BLaER1 (cell line): ENCODE measurements at regions not wholly inside any gene's neighbourhood (a gene's known extent, or its start where the extent isn't known, plus 50 kb on each side); places are given as distances from the start of the nearest gene placed in this dataset.
"Not testable (repeated sequence)": the region's sequence is repeated elsewhere in the genome, so short reads cannot be mapped to it uniquely, and the experiment has no call there.

Experiments used
- H3K27ac ChIP-seq: shearing (Covaris generic); formaldehyde crosslinking; 2 replicates; pipeline ENCODE4 v1.8.1; 2022
- H3K27me3 ChIP-seq: shearing (Covaris generic); formaldehyde crosslinking; 2 replicates; pipeline ENCODE4 v1.8.1; 2022
- H3K36me3 ChIP-seq: shearing (Covaris generic); formaldehyde crosslinking; 2 replicates; pipeline ENCODE4 v1.8.1; 2022
- H3K4me1 ChIP-seq: shearing (Covaris generic); formaldehyde crosslinking; 2 replicates; pipeline ENCODE4 v1.8.1; 2022
- H3K4me2 ChIP-seq: shearing (Covaris generic); formaldehyde crosslinking; 2 replicates; pipeline ENCODE4 v1.8.1; 2022
- H3K4me3 ChIP-seq: shearing (Covaris generic); formaldehyde crosslinking; 2 replicates; pipeline ENCODE4 v1.8.1; 2022
- H3K9ac ChIP-seq: shearing (Covaris generic); formaldehyde crosslinking; 2 replicates; pipeline ENCODE4 v1.8.1; 2022
- H3K9me3 ChIP-seq: shearing (Covaris generic); formaldehyde crosslinking; 2 replicates; pipeline ENCODE4 v1.8.1; 2022
- H4K20me1 ChIP-seq: shearing (Covaris generic); formaldehyde crosslinking; 2 replicates; pipeline ENCODE4 v1.8.1; 2022

DNA sequence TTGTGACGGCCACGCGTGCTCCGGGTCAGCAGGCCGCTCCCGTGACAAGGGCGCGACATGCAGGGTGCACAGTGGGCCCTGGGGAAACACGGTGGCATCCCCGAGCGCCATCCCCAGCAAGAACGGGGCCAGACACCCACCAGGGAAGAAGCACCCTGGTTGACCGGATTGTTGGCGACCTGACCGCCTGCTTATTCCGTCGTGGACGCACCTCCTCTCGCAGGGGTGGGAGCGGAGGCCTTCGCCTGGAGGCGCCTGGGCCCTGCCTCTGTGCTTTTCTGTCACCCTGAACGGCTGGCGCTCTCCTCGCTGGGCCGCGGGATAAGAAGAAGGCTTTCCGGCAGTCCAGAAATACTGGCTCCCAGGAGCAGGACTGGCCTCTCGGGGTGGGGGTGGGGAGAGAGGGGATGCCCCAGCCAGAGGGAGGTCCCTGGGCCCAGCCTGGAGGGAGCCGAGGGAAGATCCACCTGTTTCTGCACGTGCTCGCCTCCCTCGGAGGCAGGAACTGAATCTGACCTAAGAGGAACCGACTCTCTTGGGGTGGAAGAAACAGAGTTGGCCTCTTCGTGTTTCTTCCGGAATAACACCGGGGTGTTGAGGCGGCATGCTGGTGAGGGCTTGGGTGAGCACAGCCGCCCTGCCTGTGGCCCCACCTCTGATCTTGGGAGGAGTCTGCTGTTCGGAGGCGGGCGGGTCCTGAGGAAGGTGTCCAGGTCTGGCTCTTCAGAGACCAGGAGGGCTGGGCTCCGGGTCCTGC is 4394.2 kb upstream of the TPTE start:
- H3K9ac ChIP-seq, H3K4me3 ChIP-seq, H4K20me1 ChIP-seq, H3K4me1 ChIP-seq, H3K9me3 ChIP-seq, H3K27me3 ChIP-seq, H3K27ac ChIP-seq, H3K36me3 ChIP-seq, H3K4me2 ChIP-seq: not testable (repeated sequence)

DNA sequence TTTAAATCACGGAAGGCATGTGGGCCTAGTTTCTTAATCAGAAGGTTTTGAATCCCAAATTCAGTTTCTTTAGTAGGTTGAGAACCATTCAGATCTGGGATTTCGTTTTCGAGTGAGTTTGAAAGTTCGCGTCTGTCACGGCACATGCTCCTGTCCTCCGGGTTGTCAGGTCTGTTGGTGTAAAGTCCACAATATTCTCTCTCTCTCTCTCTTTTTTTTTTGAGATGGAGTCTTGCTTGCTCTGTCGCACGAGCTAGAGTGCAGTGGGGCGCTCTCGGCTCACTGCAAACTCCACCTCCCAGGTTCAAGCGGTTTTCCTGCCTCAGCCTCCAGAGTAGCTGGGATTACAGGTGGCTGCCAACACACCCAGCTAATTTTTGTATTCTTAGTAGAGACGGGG is 4390.6 kb upstream of the TPTE start:
- not testable (repeated sequence) for H3K9ac ChIP-seq, H3K4me3 ChIP-seq, H3K27me3 ChIP-seq, H3K27ac ChIP-seq, H3K4me2 ChIP-seq, H3K36me3 ChIP-seq, H3K9me3 ChIP-seq, H4K20me1 ChIP-seq, H3K4me1 ChIP-seq

DNA sequence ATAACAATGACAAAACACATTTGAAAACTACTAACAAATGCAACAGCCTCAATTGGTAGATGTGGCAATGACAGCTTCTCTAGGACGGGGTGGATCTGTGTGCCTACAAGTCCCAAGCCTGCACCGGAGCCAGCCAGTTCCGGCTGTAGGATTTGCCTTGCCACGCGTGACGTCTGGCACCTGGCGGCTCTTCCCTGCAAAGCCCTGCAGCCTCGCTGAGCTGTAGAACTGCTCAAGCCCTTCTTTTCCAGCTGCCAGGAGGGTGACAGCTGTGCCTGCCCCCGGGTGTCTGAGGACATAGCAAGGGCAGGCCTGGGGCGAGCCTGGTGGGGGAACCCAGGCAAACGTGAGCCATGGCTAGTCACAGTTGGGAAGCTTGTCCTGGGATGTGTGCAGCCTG is 4388.0 kb upstream of the TPTE start:
- not testable (repeated sequence) for H3K9ac ChIP-seq, H3K4me3 ChIP-seq, H3K27ac ChIP-seq, H3K36me3 ChIP-seq, H3K27me3 ChIP-seq, H3K4me2 ChIP-seq, H4K20me1 ChIP-seq, H3K9me3 ChIP-seq, H3K4me1 ChIP-seq

DNA sequence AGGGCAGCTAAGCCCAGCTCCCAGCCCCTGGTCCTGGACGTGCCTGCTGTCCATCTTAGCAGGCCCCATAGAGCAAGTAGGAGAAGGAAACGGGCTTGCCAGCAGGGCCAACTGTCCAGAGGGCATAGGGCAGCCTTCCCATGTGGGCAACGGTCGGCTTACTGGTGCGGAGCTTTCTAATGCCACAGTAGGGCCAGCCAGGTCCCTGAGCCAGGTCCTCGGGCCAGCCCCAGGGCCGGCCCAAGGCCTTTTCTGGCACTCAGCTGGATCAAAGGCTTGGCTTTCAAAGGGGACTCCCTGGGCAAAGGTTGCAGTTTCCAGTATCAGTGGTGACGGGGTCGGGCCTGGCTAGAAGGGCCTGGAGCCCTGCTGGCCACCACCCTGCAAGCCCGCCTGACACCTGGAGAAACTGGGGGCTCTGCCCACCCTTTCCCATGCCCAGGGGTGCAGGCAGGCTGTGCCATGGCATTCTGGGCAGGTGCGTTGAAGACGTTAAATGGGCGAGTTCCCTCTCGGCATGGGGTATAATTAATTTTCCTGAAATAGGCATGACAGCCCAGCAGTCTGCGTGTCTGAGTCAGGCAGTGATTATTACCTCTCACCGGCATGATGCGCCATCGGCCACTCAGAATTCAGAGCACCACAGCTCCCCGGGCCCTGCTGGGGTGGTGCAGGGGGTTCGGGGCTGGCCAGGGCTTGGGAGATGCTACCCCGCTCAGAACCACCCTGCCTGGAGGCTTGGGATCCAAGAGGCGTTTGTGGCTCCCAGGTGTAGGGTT is 4387.3 kb upstream of the TPTE start:
- not testable (repeated sequence) for H3K4me1 ChIP-seq, H3K27ac ChIP-seq, H3K27me3 ChIP-seq, H3K36me3 ChIP-seq, H3K4me2 ChIP-seq, H3K9me3 ChIP-seq, H3K9ac ChIP-seq, H3K4me3 ChIP-seq, H4K20me1 ChIP-seq

DNA sequence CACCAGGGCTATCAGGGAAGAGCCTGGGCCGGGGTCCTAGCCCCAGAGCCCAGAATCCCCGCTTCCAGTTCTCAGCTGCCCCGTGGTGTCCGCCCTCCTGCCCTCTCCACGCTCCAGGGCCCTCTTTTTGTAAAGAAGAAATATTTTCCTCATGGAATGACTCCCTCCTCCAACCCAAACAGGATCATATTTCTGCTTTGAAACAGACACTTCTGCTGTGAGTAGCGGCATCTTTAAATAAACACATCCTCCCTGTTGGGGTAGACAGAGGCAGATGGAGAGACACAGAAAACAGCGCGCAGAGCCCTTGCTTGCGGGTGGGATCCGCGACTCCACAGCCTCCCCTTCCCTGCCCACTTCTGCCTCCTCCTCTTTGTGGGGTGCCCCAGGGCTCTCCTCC is 4384.7 kb upstream of the TPTE start:
- not testable (repeated sequence) for H3K36me3 ChIP-seq, H3K9ac ChIP-seq, H3K4me2 ChIP-seq, H4K20me1 ChIP-seq, H3K9me3 ChIP-seq, H3K4me1 ChIP-seq, H3K27me3 ChIP-seq, H3K4me3 ChIP-seq, H3K27ac ChIP-seq

DNA sequence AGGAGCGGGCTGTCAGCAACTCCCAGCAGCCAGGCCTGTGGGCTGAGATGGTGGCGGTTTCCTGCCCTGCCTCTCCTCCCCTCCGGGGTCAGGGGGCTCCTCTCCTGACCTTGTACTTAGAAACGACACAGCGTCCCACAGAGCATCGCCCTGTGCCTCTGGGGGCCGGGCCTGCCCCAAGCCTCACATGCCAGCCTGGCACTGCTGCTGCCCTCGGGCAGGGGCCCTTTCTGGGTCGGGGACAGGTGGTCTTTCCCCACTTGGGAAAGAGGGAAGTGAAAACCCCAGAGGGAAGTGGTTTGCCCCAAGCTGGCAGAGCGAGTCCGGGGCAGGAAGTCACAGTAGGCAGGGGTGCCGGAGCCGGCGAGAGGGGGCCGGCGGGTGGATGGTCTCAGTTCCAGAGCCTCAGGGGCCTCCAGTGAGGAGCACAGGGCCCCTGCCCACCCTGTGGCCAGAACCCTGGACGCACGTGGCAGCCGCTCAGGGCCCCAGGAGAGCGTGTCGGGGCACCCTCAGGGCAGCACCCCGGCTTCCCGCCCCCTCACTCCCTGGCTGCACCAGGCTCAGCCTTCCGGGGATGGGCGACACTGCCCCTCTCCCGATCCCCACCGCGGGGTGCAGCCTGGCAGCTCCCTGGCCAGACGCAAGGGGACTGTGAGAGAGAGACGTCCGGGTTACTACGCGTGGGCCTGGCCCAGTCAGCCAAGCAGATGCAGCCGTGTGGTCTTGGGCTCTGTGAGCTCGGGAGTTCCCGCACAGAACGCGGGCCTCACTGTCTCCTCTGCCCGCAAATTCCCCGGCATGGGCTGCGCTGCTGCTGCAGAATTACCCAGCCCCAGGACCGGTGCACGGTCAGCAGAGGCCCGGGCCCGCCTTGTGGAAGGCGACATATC is 4382.9 kb upstream of the TPTE start:
- not testable (repeated sequence) for H3K4me3 ChIP-seq, H3K9me3 ChIP-seq, H3K27me3 ChIP-seq, H3K4me1 ChIP-seq, H3K4me2 ChIP-seq, H3K9ac ChIP-seq, H4K20me1 ChIP-seq, H3K27ac ChIP-seq, H3K36me3 ChIP-seq

DNA sequence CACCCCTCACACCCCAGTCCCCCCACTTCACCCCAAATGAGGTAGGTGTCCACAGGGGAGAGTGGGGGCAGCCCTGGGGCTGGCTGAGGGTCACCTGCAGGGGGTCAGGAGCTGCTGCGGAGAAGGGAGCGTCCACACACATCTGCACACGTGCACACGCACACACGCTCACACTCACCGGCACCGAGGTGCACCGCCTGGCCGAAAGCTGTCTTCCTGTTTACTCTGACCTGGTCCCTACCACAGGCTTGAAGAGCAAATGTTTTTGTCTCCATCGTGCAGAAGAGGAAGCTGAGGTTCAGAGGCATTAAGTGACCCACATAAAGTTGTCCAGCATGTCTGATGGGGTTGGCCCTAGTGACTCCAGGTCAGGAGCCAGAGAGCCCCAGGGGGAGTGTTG is 4382.1 kb upstream of the TPTE start:
- not testable (repeated sequence) for H3K27ac ChIP-seq, H3K9me3 ChIP-seq, H3K4me2 ChIP-seq, H3K36me3 ChIP-seq, H3K4me3 ChIP-seq, H4K20me1 ChIP-seq, H3K4me1 ChIP-seq, H3K27me3 ChIP-seq, H3K9ac ChIP-seq

DNA sequence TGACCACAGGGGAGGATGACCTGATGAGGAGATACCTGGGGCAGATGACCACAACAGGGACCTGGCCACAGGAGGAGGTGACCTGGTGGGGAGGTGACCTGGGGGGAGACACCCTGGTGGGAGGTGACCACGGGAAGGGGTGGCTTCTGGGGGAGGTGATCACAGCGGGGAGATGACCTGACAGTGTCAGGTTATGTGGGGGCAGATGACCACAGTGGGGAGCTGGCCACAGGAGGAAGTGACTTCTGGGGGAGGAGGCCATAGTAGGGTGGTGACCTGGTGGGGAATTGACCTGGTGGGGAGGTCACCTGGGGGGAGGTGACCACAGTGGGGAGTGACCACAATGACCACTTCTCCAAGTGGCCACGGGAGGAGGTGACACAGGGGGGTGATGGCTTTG is 4381.5 kb upstream of the TPTE start:
- not testable (repeated sequence) for H3K4me1 ChIP-seq, H3K9me3 ChIP-seq, H3K4me3 ChIP-seq, H3K27ac ChIP-seq, H3K4me2 ChIP-seq, H3K36me3 ChIP-seq, H3K27me3 ChIP-seq, H4K20me1 ChIP-seq, H3K9ac ChIP-seq

DNA sequence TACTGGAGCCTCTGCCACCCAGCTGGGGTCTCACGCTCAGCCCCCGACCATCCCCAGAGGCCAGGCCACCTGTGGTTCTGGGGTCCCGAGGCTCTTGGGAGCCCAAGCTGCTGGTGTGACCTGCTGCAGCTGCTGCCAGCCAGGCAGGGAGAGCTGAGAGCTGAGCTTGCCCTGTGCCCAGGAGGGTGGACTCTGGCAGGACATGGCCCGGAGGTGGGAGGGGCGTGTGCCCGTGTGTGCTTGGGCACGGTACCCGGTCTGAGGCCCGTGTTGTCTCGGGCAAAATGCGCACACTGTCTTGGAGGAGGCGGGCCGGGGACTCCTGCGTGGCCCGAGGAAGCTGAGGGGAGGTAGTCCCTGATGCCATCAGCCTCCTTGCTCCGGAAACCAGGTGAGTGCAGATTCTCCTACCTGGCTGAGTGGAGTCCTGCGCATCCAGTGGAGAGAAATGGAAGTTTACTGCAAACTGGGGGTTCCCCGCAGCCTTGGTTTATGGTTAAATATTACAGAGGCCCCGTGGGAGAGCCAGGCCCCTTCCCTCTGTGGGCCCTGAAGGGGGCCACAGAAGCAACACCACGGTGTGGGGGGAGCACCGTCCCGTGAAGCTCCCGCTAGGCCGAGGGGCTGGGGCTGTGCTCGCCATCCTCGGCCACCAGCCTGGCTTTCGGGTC is 4380.8 kb upstream of the TPTE start:
- H3K9me3 ChIP-seq, H3K36me3 ChIP-seq, H3K4me2 ChIP-seq, H3K4me1 ChIP-seq, H3K27ac ChIP-seq, H3K4me3 ChIP-seq, H4K20me1 ChIP-seq, H3K27me3 ChIP-seq, H3K9ac ChIP-seq: not testable (repeated sequence)

DNA sequence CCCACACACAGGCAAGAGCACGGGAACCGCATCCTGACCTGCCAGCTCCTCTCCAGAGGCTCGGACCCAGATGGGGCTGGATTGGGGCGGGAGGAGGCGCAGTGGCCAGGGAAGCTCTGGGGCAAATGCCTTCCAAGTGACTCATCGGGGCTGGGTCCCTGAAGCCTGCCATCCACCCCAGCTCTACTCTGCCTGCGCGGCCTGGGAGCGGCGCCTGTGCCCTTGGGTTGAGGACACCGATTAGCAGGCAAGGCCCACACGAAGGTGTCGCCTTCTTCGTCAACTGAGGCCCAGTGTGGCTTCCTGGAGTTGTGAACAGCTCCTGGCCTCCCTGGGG is 4380.3 kb upstream of the TPTE start:
- not testable (repeated sequence) for H3K9ac ChIP-seq, H3K27me3 ChIP-seq, H3K4me1 ChIP-seq, H3K36me3 ChIP-seq, H3K4me3 ChIP-seq, H3K4me2 ChIP-seq, H3K9me3 ChIP-seq, H4K20me1 ChIP-seq, H3K27ac ChIP-seq

DNA sequence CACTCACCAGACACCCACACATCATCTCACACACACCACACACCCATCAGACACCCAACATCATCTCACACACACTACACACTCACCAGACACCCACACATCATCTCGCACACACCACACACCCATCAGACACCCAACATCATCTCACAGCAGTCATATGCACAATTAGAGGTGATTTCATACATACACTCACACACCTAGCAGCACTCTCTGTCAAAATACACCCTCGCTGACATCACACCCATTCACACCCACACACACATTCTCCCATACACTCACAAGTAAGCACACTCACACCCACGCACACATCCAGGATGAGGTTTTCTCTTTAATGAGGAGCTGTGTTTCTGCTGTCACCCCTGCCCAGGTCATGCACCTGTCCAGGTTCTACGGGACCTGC is 4368.2 kb upstream of the TPTE start:
- not testable (repeated sequence) for H3K4me1 ChIP-seq, H3K27me3 ChIP-seq, H4K20me1 ChIP-seq, H3K4me3 ChIP-seq, H3K9me3 ChIP-seq, H3K4me2 ChIP-seq, H3K36me3 ChIP-seq, H3K9ac ChIP-seq, H3K27ac ChIP-seq

DNA sequence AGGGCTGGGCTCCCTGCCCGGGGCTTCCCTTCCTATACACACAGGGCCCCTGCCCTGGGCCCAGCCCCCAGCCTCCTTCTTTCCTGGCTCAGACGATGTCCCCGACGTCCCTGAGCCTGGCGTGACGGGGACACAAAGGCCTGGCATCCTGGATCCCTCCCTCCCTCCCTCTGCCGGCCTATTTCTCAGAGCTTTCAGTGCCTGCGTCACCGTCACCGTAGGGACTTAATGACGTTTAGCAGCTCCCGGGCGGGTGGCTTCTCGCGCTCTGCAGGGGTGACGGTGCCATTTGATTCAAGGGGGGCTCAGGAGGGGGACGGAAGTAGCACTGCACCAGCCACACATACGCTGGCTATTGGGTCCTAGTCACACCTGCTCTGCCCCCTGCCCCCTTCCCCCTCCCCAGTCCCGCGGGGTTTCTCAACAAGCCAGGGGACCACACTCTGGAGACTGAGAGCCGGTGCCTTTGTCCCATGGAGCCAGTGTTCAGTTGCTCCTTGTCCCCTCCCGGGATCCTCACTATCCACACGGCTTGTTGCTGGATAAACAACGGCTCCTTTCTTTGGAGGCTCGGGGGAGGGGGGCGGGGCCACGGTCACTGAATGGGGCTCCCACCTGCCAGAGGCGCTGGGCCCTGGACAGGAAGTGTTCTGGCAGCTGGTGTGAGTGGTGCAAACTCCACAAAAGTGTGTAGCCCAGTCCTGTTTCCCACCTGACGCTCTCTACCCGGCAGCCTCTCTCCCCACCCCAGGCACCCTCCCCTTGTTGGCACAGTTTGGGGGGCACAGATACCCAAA is 4366.7 kb upstream of the TPTE start:
- H3K9ac ChIP-seq, H4K20me1 ChIP-seq, H3K27ac ChIP-seq, H3K4me2 ChIP-seq, H3K9me3 ChIP-seq, H3K4me1 ChIP-seq, H3K4me3 ChIP-seq, H3K27me3 ChIP-seq, H3K36me3 ChIP-seq: not testable (repeated sequence)

DNA sequence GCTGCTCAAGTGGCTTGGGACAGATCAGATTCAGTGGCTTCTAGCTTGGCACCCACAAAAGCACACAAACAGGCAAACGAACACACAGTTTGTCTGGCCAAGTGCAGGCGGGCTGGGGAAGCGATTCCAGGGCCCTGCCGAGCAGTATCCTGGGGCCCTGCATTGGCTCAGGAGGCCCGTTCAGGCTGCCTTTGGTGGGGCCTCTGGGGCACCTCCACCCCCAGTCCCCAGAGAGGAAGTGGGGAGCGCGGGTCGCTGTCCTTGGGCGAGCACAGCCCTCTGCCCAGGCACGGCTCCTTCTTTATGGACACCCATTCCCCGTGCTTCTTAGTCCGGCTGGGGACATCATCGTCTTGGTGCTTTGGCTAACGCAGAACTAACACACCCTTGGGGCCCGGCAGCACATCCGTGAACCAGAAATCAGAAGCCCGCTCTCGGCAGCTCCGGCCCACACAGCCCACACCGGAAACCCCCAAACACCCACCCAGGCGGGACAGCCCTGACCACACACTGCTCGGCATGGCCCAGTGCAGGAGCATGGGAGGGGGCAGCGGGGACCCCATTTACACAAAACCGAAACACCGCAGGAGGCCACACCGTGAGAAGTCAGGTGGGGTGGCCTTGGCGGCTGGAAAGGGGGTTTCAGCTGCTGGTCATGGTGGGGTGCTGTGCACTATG is 4364.5 kb upstream of the TPTE start:
- H3K27ac ChIP-seq, H3K36me3 ChIP-seq, H3K9ac ChIP-seq, H3K27me3 ChIP-seq, H4K20me1 ChIP-seq, H3K4me1 ChIP-seq, H3K4me2 ChIP-seq, H3K4me3 ChIP-seq, H3K9me3 ChIP-seq: not testable (repeated sequence)
